B cell (primary cell): ENCODE measurements at regions not wholly inside any gene's neighbourhood (a gene's known extent, or its start where the extent isn't known, plus 50 kb on each side); places are given as distances from the start of the nearest gene placed in this dataset.

Experiments
- ATAC-seq: fragments of 200-7000 bp; cut with Tn5 transposase; one replicate; pipeline ENCODE4 v1.10.0; 2021; ENCODE audit warnings: low read depth, mild to moderate bottlenecking, moderate number of reproducible peaks, moderate library complexity
- CTCF ChIA-PET: fragments of 350-600 bp; sonication (Branson Sonifier 250); formaldehyde crosslinking; loops from one replicate; lab custom pipeline; 2021; ENCODE audit warnings: antibody characterized with exemption, inconsistent platforms; lab: Charles Lee
- POLR2A ChIA-PET: fragments of 350-600 bp; sonication (Branson Sonifier 250); formaldehyde crosslinking; loops from one replicate; lab custom pipeline; 2021; ENCODE audit warnings: antibody characterized with exemption; lab: Charles Lee
- DNase-seq: peaks from one replicate; pipeline ENCODE4 v3.0.0; 2013
- H2AFZ ChIP-seq: 2 replicates; pipeline ENCODE4 v1.6.1; 2012; ENCODE audit warnings: mild to moderate bottlenecking, low read depth, low read length; ENCODE audit not compliant: insufficient read depth, poor library complexity, severe bottlenecking
- H3K27ac ChIP-seq, 2 donors: 1 replicate in 1 of 2; 2 replicates in 1 of 2; pipeline ENCODE4 v1.5.1; 2012 to 2013; ENCODE audit warnings: low read length in 2 of 2, mild to moderate bottlenecking in 2 of 2, moderate library complexity in 1 of 2
- H3K27me3 ChIP-seq, 4 experiments: fragments of 200-600 bp in 1 of 4; sonication (generic) in 1 of 4; replicated peaks in 1 of 4; 1 replicate in 2 of 4; 2 replicates in 2 of 4; pipeline versions ENCODE4 v1.6.1 to v1.7.0; 2013 to 2016; ENCODE audit warnings: low read length in 3 of 4, mild to moderate bottlenecking in 2 of 4, mixed read lengths in 1 of 4, moderate library complexity in 1 of 4; ENCODE audit not compliant: insufficient read depth in 4 of 4, control insufficient read depth in 3 of 4; ENCODE audit errors: control extremely low read depth in 1 of 4
- H3K36me3 ChIP-seq, 2 experiments: replicated peaks in 1 of 2; 1 replicate in 1 of 2; 2 replicates in 1 of 2; pipeline versions ENCODE4 v1.6.1 to v1.7.1; 2013; ENCODE audit warnings: low read length in 1 of 2; ENCODE audit not compliant: insufficient read depth in 2 of 2, control insufficient read depth in 1 of 2; ENCODE audit errors: control extremely low read depth in 1 of 2, extremely low read depth in 1 of 2
- H3K4me1 ChIP-seq, 2 donors: fragments of 200-600 bp in 1 of 2; sonication (generic) in 1 of 2; 1 replicate in 1 of 2; 2 replicates in 1 of 2; pipeline versions ENCODE4 v1.5.1 to v1.6.1; 2013 to 2017; ENCODE audit warnings: low read length in 2 of 2; ENCODE audit not compliant: control insufficient read depth in 2 of 2, insufficient read depth in 2 of 2
- H3K4me2 ChIP-seq: replicated peaks from 2 replicates; pipeline ENCODE3; 2012; ENCODE audit warnings: mild to moderate bottlenecking, low read depth, low read length; ENCODE audit not compliant: poor library complexity, severe bottlenecking
- H3K4me3 ChIP-seq, 5 experiments: fragments of 200-600 bp in 1 of 5; sonication (generic) in 1 of 5; 1 replicate in 3 of 5; 2 replicates in 2 of 5; pipeline versions ENCODE4 v1.5.1 to v1.7.0; 2011 to 2016; ENCODE audit warnings: low read length in 4 of 5, mild to moderate bottlenecking in 4 of 5, low read depth in 2 of 5, control low read depth in 1 of 5, moderate library complexity in 1 of 5; ENCODE audit not compliant: insufficient read depth in 1 of 5; ENCODE audit errors: control extremely low read depth in 1 of 5, extremely low read depth in 1 of 5
- H3K79me2 ChIP-seq: fragments of 200-600 bp; sonication (generic); one replicate; pipeline ENCODE4 v1.6.0; 2016; ENCODE audit warnings: low read length; ENCODE audit not compliant: control insufficient read depth, insufficient read depth
- H3K9ac ChIP-seq: fragments of 200-600 bp; sonication (generic); 2 replicates; pipeline ENCODE4 v1.6.1; 2017; ENCODE audit warnings: mild to moderate bottlenecking, low read length, moderate library complexity
- H3K9me3 ChIP-seq, 3 donors: one replicate each; pipeline versions ENCODE4 v1.6.1 to v1.7.1; 2013; ENCODE audit warnings: low read length in 2 of 3; ENCODE audit not compliant: control insufficient read depth in 2 of 3, insufficient read depth in 1 of 3; ENCODE audit errors: control extremely low read depth in 1 of 3
- H4K20me1 ChIP-seq: 2 replicates; pipeline ENCODE4 v1.6.0; 2012; ENCODE audit warnings: mild to moderate bottlenecking, low read length; ENCODE audit not compliant: insufficient read depth, control insufficient read depth, poor library complexity, severe bottlenecking
- H3K27ac Mint-ChIP-seq: one replicate; pipeline ENCODE4 v1.8.0; 2021; ENCODE audit warnings: mixed read lengths
- H3K27me3 Mint-ChIP-seq: one replicate; pipeline ENCODE4 v1.8.0; 2021; ENCODE audit warnings: mixed read lengths
- H3K4me1 Mint-ChIP-seq: one replicate; pipeline ENCODE4 v1.8.0; 2021; ENCODE audit warnings: mixed read lengths
- H3K4me3 Mint-ChIP-seq: one replicate; pipeline ENCODE4 v1.8.0; 2021; ENCODE audit warnings: mixed read lengths
- H3K9me3 Mint-ChIP-seq: one replicate; pipeline ENCODE4 v1.8.0; 2022; ENCODE audit warnings: mixed read lengths; ENCODE audit not compliant: insufficient read depth
- EZH2 ChIP-seq: IDR thresholded peaks from 2 replicates; pipeline ENCODE4 v1.6.1; 2012; ENCODE audit warnings: borderline replicate concordance, low read depth, mild to moderate bottlenecking, moderate library complexity, low read length; ENCODE audit not compliant: insufficient read depth, poor library complexity, severe bottlenecking
- WGBS: methylation state at CpG from one replicate; pipeline ENCODE4 v1.1.5; 2013; ENCODE audit warnings: missing lambda C conversion rate; ENCODE audit not compliant: insufficient coverage; 5-methylcytosine and 5-hydroxymethylcytosine counted together
- intact Hi-C: fragments of 100-400 bp; cut with micrococcal nuclease; formaldehyde crosslinking; loops from one replicate; pipeline ENCODE4 v1.10.0; 2022
- TF ChIP-seq, protein P1 (sequence below): fragments of 200-600 bp; IDR thresholded peaks from one replicate; pipeline ENCODE4 v1.8.0; 2022; ENCODE audit warnings: antibody characterized with exemption, mild to moderate bottlenecking

DNA sequence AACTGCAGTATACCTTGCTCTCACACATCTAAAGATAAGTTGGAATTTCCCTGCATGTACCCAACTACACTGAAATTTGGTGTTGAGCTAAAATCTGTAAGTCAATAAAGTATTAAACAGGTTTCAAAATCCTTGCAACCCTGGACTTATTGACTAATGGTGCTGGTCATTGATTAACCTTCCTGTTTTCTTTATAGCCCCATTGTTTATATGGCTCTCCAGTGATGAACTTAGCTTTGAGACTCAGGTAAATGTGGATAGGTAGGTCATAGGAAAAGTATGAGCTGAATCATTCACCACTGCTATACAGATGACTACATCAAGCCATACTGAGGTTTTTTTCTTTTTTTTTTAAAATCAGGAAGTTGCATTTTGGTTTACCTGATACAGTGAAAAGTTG lies 132.7 kb downstream of the FAT3 start:
- no peak overlapping the region for H3K27ac ChIP-seq
- peaks cover 6% of the 10 kb centered on the region for H3K9me3 Mint-ChIP-seq
- H4K20me1 ChIP-seq, result no peaks in the 10 kb centered on the region
- H3K4me3 Mint-ChIP-seq, result no peak overlapping the region
- no peaks in the 10 kb centered on the region for H3K27me3 ChIP-seq
- H3K79me2 ChIP-seq, result no peaks in the 10 kb centered on the region
- H3K4me1 Mint-ChIP-seq, result no peaks in the 10 kb centered on the region
- H3K9ac ChIP-seq, result no peak overlapping the region
- intact Hi-C loops, result loop anchor here (10.0 kb wide), 1 partner anchor 57 kb away; no protein-coding TSS in a partner anchor
- ChIA-PET CTCF (no interaction called here), POLR2A (no interaction called here)
- H3K4me3 ChIP-seq, result no peak overlapping the region
- H3K36me3 ChIP-seq, result no peaks in the 10 kb centered on the region
- H3K4me2 ChIP-seq, result no peak overlapping the region
- H3K4me1 ChIP-seq, result no peaks in the 10 kb centered on the region
- no peak overlapping the region for H2AFZ ChIP-seq
- H3K27ac Mint-ChIP-seq, result no peak overlapping the region
- no peaks in the 10 kb centered on the region for H3K9me3 ChIP-seq
- no peaks in the 10 kb centered on the region for H3K27me3 Mint-ChIP-seq
- ATAC-seq (no peak), DNase-seq (no peak)
- TF ChIP-seq, protein P1, sequence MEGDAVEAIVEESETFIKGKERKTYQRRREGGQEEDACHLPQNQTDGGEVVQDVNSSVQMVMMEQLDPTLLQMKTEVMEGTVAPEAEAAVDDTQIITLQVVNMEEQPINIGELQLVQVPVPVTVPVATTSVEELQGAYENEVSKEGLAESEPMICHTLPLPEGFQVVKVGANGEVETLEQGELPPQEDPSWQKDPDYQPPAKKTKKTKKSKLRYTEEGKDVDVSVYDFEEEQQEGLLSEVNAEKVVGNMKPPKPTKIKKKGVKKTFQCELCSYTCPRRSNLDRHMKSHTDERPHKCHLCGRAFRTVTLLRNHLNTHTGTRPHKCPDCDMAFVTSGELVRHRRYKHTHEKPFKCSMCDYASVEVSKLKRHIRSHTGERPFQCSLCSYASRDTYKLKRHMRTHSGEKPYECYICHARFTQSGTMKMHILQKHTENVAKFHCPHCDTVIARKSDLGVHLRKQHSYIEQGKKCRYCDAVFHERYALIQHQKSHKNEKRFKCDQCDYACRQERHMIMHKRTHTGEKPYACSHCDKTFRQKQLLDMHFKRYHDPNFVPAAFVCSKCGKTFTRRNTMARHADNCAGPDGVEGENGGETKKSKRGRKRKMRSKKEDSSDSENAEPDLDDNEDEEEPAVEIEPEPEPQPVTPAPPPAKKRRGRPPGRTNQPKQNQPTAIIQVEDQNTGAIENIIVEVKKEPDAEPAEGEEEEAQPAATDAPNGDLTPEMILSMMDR, result no peak
- TF ChIP-seq EZH2, result no peak

DNA sequence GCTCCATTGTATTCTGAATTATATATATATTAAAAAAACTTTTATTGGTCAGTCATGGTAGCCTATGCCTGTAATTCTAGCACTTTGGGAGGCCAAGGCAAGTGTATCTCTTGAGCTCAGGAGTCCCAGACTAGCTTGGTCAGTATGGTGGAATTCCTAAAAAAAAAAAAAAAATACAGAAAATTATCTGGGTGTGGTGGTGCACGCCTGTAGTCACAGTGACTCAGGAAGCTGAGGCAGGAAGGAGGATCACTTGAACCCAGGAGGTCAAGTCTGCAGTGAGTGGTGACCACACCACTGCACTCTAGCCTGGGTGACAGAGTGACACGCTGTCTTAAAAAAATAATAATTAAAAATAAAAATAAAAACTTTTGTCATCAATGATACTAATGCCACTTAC lies 133.2 kb downstream of the FAT3 start:
- no peaks in the 10 kb centered on the region for H3K79me2 ChIP-seq
- H3K27me3 Mint-ChIP-seq, result no peaks in the 10 kb centered on the region
- no peaks in the 10 kb centered on the region for H3K9me3 ChIP-seq
- no peaks in the 10 kb centered on the region for H3K27me3 ChIP-seq
- intact Hi-C loops, result loop anchor here (10.0 kb wide), 1 partner anchor 57 kb away; no protein-coding TSS in a partner anchor
- no peak overlapping the region for H3K27ac ChIP-seq
- TF ChIP-seq, protein P1, result no peak
- TF ChIP-seq EZH2, result no peak
- no peak overlapping the region for H3K27ac Mint-ChIP-seq
- H3K4me3 Mint-ChIP-seq, result no peak overlapping the region
- no peak overlapping the region for H3K4me3 ChIP-seq
- 80% methylated on average over 1 of the region's 2 CpGs for WGBS
- no peak overlapping the region for H2AFZ ChIP-seq
- no peaks in the 10 kb centered on the region for H3K4me1 ChIP-seq
- DNase-seq (no peak), ATAC-seq (no peak)
- H3K9ac ChIP-seq, result no peak overlapping the region
- POLR2A ChIA-PET, result no interaction called here
- H3K4me1 Mint-ChIP-seq, result no peaks in the 10 kb centered on the region
- no peaks in the 10 kb centered on the region for H4K20me1 ChIP-seq
- H3K9me3 Mint-ChIP-seq, result peaks cover 6% of the 10 kb centered on the region
- no peaks in the 10 kb centered on the region for H3K36me3 ChIP-seq
- CTCF ChIA-PET, result no interaction called here
- H3K4me2 ChIP-seq, result no peak overlapping the region
